ENCODE measurements at regions not wholly inside any gene's neighbourhood (a gene's known extent, or its start where the extent isn't known, plus 50 kb on each side); places are given as distances from the start of the nearest gene placed in this dataset.

- Mint-ChIP-seq H3K27ac (no peak overlapping the region), H3K36me3 (no peaks in the 10 kb centered on the region), H3K4me1 (peaks cover 13% of the 10 kb centered on the region), H3K9me3 (peaks cover 20% of the 10 kb centered on the region), H3K4me3 (no peak overlapping the region), H3K27me3 (ENCODE audit: low read depth) (peaks cover 1% of the 10 kb centered on the region)
- no peak for TF ChIP-seq CTCF (IDR thresholded peaks at IDR 0.05; ENCODE audit: unreplicated experiment)
- DNase-seq (ENCODE audit: low spot score in 2 of 2, unreplicated experiment in 2 of 2), result no peak
These were observed 307.8 kb downstream of the MN1 start for GRCh38 chr22:27493796-27494195.

- TF ChIP-seq CTCF (IDR thresholded peaks at IDR 0.05; ENCODE audit: unreplicated experiment), result no peak
- Mint-ChIP-seq H3K36me3 (no peaks in the 10 kb centered on the region), H3K9me3 (peaks cover 20% of the 10 kb centered on the region), H3K27me3 (ENCODE audit: low read depth) (peaks cover 1% of the 10 kb centered on the region), H3K4me3 (no peak overlapping the region), H3K27ac (no peak overlapping the region), H3K4me1 (peaks cover 10% of the 10 kb centered on the region)
- DNase-seq (ENCODE audit: low spot score in 2 of 2, unreplicated experiment in 2 of 2), result no peak
These were observed 306.8 kb downstream of the MN1 start for GRCh38 chr22:27494785-27495184.

DNA sequence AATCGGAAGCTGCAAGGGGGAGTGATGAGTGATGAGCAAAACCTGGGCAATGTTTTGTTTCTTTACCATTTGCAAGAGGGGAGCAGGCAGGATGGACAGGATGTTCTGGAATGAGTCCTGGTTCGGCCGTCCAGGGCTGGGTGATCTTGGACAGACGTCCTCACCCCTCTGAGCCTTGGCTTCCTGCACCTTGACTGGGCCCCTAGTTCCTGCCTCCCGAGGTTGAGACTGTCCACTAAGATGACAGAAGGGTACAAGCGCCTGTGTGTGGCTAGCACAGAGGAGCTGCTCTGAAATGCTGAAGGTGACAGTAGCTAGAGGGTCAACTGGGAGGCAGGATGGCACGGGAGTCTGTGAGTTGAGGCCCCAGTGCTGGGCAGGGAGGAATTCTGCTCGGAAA is 306.2 kb downstream of the MN1 start:
- DNase-seq (ENCODE audit: low spot score in 2 of 2, unreplicated experiment in 2 of 2), result no peak
- Mint-ChIP-seq H3K27ac (no peak overlapping the region), H3K4me3 (no peak overlapping the region), H3K27me3 (ENCODE audit: low read depth) (peaks cover 1% of the 10 kb centered on the region), H3K36me3 (no peaks in the 10 kb centered on the region), H3K4me1 (peaks cover 10% of the 10 kb centered on the region), H3K9me3 (peaks cover 20% of the 10 kb centered on the region)
- TF ChIP-seq CTCF (IDR thresholded peaks at IDR 0.05; ENCODE audit: unreplicated experiment), result no peak

DNA sequence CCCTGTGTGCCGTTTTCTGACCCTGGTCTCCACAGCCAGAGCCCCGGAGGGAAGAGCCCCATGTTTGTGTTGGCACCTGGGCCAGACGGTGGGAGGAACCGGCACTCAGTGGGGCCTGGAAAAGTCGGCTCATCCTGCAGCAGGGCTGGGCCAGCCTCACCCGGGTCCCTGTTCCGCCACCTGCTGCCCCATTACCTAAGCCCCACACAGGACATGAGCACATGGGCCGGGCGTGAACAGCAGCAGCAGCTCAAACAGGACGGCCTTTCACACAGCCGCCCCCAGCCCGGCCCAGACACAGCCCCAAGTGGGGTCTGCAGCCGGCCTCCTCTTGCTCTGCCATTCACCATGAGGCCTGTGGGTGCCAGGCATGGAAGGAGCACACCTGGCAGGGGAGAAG is 302.4 kb downstream of the MN1 start:
- no peaks in the 10 kb centered on the region for H3K36me3 Mint-ChIP-seq
- H3K27me3 Mint-ChIP-seq (ENCODE audit: low read depth), result no peaks in the 10 kb centered on the region
- H3K9me3 Mint-ChIP-seq, result peaks cover 4% of the 10 kb centered on the region
- no peak overlapping the region for H3K4me3 Mint-ChIP-seq
- TF ChIP-seq CTCF (IDR thresholded peaks at IDR 0.05; ENCODE audit: unreplicated experiment), result no peak
- no peak overlapping the region for H3K27ac Mint-ChIP-seq
- H3K4me1 Mint-ChIP-seq, result peaks cover 11% of the 10 kb centered on the region
- no peak for DNase-seq (ENCODE audit: low spot score in 2 of 2, unreplicated experiment in 2 of 2)

- no peaks in the 10 kb centered on the region for H3K36me3 Mint-ChIP-seq
- H3K9me3 Mint-ChIP-seq, result peaks cover 4% of the 10 kb centered on the region
- H3K4me3 Mint-ChIP-seq, result no peak overlapping the region
- no peak for DNase-seq (ENCODE audit: low spot score in 2 of 2, unreplicated experiment in 2 of 2)
- H3K27me3 Mint-ChIP-seq (ENCODE audit: low read depth), result no peaks in the 10 kb centered on the region
- no peak for TF ChIP-seq CTCF (IDR thresholded peaks at IDR 0.05; ENCODE audit: unreplicated experiment)
- H3K27ac Mint-ChIP-seq, result peak overlapping the region; percentile 47
- H3K4me1 Mint-ChIP-seq, result peaks cover 2% of the 10 kb centered on the region
These were observed 300.2 kb downstream of the MN1 start for GRCh38 chr22:27501191-27501936.
